Transverse colon (tissue), 4 donors: ENCODE measurements at regions not wholly inside any gene's neighbourhood (a gene's known extent, or its start where the extent isn't known, plus 50 kb on each side); places are given as distances from the start of the nearest gene placed in this dataset.

ENCODE experiments used
- DNase-seq: peaks from one replicate; pipeline ENCODE4 v3.0.0-alpha.2; 2019
- H3K27ac ChIP-seq, 4 donors: fragments of 200-600 bp; sonication (generic); 2 replicates each; pipeline ENCODE4 v1.5.1; 2016 to 2018; ENCODE audit warnings: inconsistent platforms in 4 of 4
- H3K27me3 ChIP-seq: fragments of 200-600 bp; sonication (generic); 2 replicates; pipeline ENCODE4 v1.5.1; 2017; ENCODE audit warnings: inconsistent platforms
- H3K36me3 ChIP-seq, 4 donors: fragments of 200-600 bp; sonication (generic); 2 replicates each; pipeline ENCODE4 v1.5.1; 2017 to 2019; ENCODE audit warnings: inconsistent platforms in 4 of 4
- H3K4me1 ChIP-seq, 4 donors: fragments of 200-600 bp; sonication (generic); 2 replicates each; pipeline ENCODE4 v1.5.1; 2017 to 2020; ENCODE audit warnings: inconsistent platforms in 4 of 4
- H3K4me3 ChIP-seq, 4 donors: fragments of 200-600 bp; sonication (generic); 1 replicate in 1 of 4; 2 replicates in 3 of 4; pipeline versions ENCODE4 v1.5.1 to v1.6.1; 2017 to 2019; ENCODE audit warnings: inconsistent platforms in 4 of 4
- H3K9me3 ChIP-seq, 2 donors: fragments of 200-600 bp; sonication (generic); 2 replicates each; pipeline ENCODE4 v1.5.1; 2017 to 2019; ENCODE audit warnings: inconsistent platforms in 2 of 2
- CTCF ChIP-seq, 5 experiments: fragments of 200-600 bp in 3 of 5; fragments of 450-650 bp in 2 of 5; sonication (generic) in 3 of 5; IDR thresholded peaks; 1 replicate in 2 of 5; 2 replicates in 3 of 5; pipeline ENCODE4 v1.5.1; 2016 to 2017; ENCODE audit warnings: antibody characterized with exemption in 5 of 5, inconsistent platforms in 3 of 5, mild to moderate bottlenecking in 2 of 5, moderate library complexity in 1 of 5
- EP300 ChIP-seq: sonication (generic); formaldehyde crosslinking; IDR thresholded peaks from one replicate; pipeline ENCODE4 v1.6.1; 2017; ENCODE audit warnings: antibody characterized with exemption, low read depth
- POLR2A ChIP-seq: fragments of 450-650 bp; IDR thresholded peaks from one replicate; pipeline ENCODE4 v1.6.1; 2016; ENCODE audit warnings: antibody characterized with exemption, mild to moderate bottlenecking, moderate library complexity
- POLR2AphosphoS5 ChIP-seq, 3 donors: sonication (generic); formaldehyde crosslinking; IDR thresholded peaks; one replicate each; pipeline ENCODE4 v1.6.1; 2016; ENCODE audit warnings: antibody characterized with exemption in 3 of 3
- WGBS, 2 donors: methylation state at CpG; one replicate each; pipeline ENCODE4 v1.1.5; 2018; ENCODE audit warnings: low coverage in 1 of 2; 5-methylcytosine and 5-hydroxymethylcytosine counted together
- in situ Hi-C, 4 donors: fragments of 200-750 bp; cut with MboI; loops; one replicate each; pipeline versions ENCODE4 v1.15.0 to v1.15.1; 2017; ENCODE audit warnings: low sequenced_read_pairs in 3 of 4, low pct_ligation_motif_present in 1 of 4, low pct_unique_long_range_greater_than_20kb in 1 of 4
- intact Hi-C: fragments of 100-400 bp; cut with DNase I; formaldehyde crosslinking; loops from one replicate; pipeline ENCODE4 v1.15.1; 2023; ENCODE audit warnings: low total_unique reads

- in situ Hi-C loops: loop anchor here in 1 of 4 donors (25.0 kb wide), 1 partner anchor 375 kb away; the partner anchor contains the start of gene ATP13A4
- Histone ChIP-seq H3K9me3 (no peaks in the 10 kb centered on the region), H3K4me3 (no peak overlapping the region), H3K4me1 (no peaks in the 10 kb centered on the region), H3K27me3 (no peaks in the 10 kb centered on the region), H3K36me3 (no peaks in the 10 kb centered on the region), H3K27ac (no peak overlapping the region)
- no peak for TF ChIP-seq EP300
- no peak for TF ChIP-seq POLR2AphosphoS5 (IDR thresholded peaks at IDR 0.05)
- no peak for TF ChIP-seq CTCF (IDR thresholded peaks at IDR 0.05)
- WGBS, 2 donors: 74 to 86% methylated on average over 5 to 6 of the region's 6 CpGs
- intact Hi-C loops: no loop called here
- no peak for DNase-seq
Measured at GRCh38 chr3:193187070-193187722, 53.8 kb upstream of the PLAAT1 start.

DNA sequence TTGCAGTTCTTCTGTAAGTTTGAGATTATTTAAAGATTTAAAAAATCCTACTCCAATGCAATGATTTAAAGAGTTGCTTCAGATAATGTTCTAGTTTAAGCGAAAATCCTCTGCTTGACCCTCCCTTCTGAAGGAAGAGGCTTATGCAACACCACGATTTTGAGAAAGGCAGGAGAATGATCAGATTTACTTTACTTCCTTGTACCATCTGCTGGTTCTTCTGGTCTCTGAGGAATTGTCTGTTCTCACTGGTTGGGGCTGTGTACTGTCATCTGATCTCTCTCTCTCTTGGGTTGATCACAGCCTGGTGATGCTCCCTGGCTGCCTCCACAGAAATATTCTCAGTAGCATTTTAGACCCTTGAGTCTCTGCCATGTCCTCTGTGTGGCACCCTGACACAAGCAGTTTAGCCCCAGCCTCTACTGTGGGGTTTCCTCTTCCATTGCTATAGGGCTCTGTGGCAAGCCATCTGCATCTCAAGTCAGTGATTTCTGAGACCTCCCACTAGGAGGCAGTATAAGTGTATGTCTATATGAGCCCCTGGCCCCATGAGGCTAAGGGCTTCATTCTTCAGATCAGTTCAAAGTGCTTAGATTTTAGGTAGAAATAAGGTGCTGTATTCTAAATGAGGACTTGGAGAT is 50.8 kb upstream of the PLAAT1 start:
- intact Hi-C loops (no loop called here), in situ Hi-C loops (loop anchor here in 1 of 4 donors (25.0 kb wide), 1 partner anchor 372 kb away; the partner anchor contains the start of gene ATP13A4)
- Histone ChIP-seq H3K4me1 (no peaks in the 10 kb centered on the region), H3K36me3 (no peaks in the 10 kb centered on the region), H3K27me3 (no peaks in the 10 kb centered on the region), H3K4me3 (no peak overlapping the region), H3K27ac (no peak overlapping the region), H3K9me3 (no peaks in the 10 kb centered on the region)
- 43 to 56% methylated on average over 2 of the region's 2 CpGs for WGBS, 2 donors
- DNase-seq: no peak
- peak in 2 of 5 experiments; percentile 13 to 29 for TF ChIP-seq CTCF (IDR thresholded peaks at IDR 0.05)
- no peak for TF ChIP-seq POLR2A
